Transverse colon (tissue), 4 donors: ENCODE measurements at regions not wholly inside any gene's neighbourhood (a gene's known extent, or its start where the extent isn't known, plus 50 kb on each side); places are given as distances from the start of the nearest gene placed in this dataset.

Experiments
- DNase-seq: peaks from one replicate; pipeline ENCODE4 v3.0.0-alpha.2; 2019
- H3K27ac ChIP-seq, 4 donors: fragments of 200-600 bp; sonication (generic); 2 replicates each; pipeline ENCODE4 v1.5.1; 2016 to 2018; ENCODE audit warnings: inconsistent platforms in 4 of 4
- H3K27me3 ChIP-seq: fragments of 200-600 bp; sonication (generic); 2 replicates; pipeline ENCODE4 v1.5.1; 2017; ENCODE audit warnings: inconsistent platforms
- H3K36me3 ChIP-seq, 4 donors: fragments of 200-600 bp; sonication (generic); 2 replicates each; pipeline ENCODE4 v1.5.1; 2017 to 2019; ENCODE audit warnings: inconsistent platforms in 4 of 4
- H3K4me1 ChIP-seq, 4 donors: fragments of 200-600 bp; sonication (generic); 2 replicates each; pipeline ENCODE4 v1.5.1; 2017 to 2020; ENCODE audit warnings: inconsistent platforms in 4 of 4
- H3K4me3 ChIP-seq, 4 donors: fragments of 200-600 bp; sonication (generic); 1 replicate in 1 of 4; 2 replicates in 3 of 4; pipeline versions ENCODE4 v1.5.1 to v1.6.1; 2017 to 2019; ENCODE audit warnings: inconsistent platforms in 4 of 4
- H3K9me3 ChIP-seq, 2 donors: fragments of 200-600 bp; sonication (generic); 2 replicates each; pipeline ENCODE4 v1.5.1; 2017 to 2019; ENCODE audit warnings: inconsistent platforms in 2 of 2
- EP300 ChIP-seq: sonication (generic); formaldehyde crosslinking; IDR thresholded peaks from one replicate; pipeline ENCODE4 v1.6.1; 2017; ENCODE audit warnings: antibody characterized with exemption, low read depth
- POLR2A ChIP-seq: fragments of 450-650 bp; IDR thresholded peaks from one replicate; pipeline ENCODE4 v1.6.1; 2016; ENCODE audit warnings: antibody characterized with exemption, mild to moderate bottlenecking, moderate library complexity
- POLR2AphosphoS5 ChIP-seq, 3 donors: sonication (generic); formaldehyde crosslinking; IDR thresholded peaks; one replicate each; pipeline ENCODE4 v1.6.1; 2016; ENCODE audit warnings: antibody characterized with exemption in 3 of 3
- WGBS, 2 donors: methylation state at CpG; one replicate each; pipeline ENCODE4 v1.1.5; 2018; ENCODE audit warnings: low coverage in 1 of 2; 5-methylcytosine and 5-hydroxymethylcytosine counted together
- in situ Hi-C, 4 donors: fragments of 200-750 bp; cut with MboI; loops; one replicate each; pipeline versions ENCODE4 v1.15.0 to v1.15.1; 2017; ENCODE audit warnings: low sequenced_read_pairs in 3 of 4, low pct_ligation_motif_present in 1 of 4, low pct_unique_long_range_greater_than_20kb in 1 of 4
- intact Hi-C: fragments of 100-400 bp; cut with DNase I; formaldehyde crosslinking; loops from one replicate; pipeline ENCODE4 v1.15.1; 2023; ENCODE audit warnings: low total_unique reads
- TF ChIP-seq, protein P1 (sequence below), 5 experiments: fragments of 200-600 bp in 3 of 5; fragments of 450-650 bp in 2 of 5; sonication (generic) in 3 of 5; IDR thresholded peaks; 1 replicate in 2 of 5; 2 replicates in 3 of 5; pipeline ENCODE4 v1.5.1; 2016 to 2017; ENCODE audit warnings: antibody characterized with exemption in 5 of 5, inconsistent platforms in 3 of 5, mild to moderate bottlenecking in 2 of 5, moderate library complexity in 1 of 5

DNA sequence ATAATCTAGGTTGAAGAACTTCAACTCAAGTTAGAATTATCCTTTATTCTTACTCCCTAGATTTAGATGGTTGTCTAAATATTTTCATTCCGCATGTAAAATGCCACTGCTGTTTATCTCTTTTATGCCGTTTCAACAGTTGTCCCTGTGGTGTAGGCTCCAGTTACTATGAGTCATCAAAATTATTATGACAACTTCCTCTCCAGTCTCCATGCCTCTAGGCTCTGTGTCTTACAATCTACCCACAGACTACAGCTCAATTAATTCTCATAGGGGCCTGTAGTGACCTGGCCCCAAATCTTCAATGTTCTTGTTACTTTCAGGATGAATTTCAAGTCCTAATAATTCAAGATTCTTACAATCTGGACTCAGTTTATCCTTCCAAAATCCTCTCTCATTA is 105.8 kb upstream of the UNC13C start:
- DNase-seq: no peak
- no peaks in the 10 kb centered on the region for H3K36me3 ChIP-seq
- TF ChIP-seq POLR2AphosphoS5 (IDR thresholded peaks at IDR 0.05): no peak
- TF ChIP-seq EP300: no peak
- TF ChIP-seq, protein P1, sequence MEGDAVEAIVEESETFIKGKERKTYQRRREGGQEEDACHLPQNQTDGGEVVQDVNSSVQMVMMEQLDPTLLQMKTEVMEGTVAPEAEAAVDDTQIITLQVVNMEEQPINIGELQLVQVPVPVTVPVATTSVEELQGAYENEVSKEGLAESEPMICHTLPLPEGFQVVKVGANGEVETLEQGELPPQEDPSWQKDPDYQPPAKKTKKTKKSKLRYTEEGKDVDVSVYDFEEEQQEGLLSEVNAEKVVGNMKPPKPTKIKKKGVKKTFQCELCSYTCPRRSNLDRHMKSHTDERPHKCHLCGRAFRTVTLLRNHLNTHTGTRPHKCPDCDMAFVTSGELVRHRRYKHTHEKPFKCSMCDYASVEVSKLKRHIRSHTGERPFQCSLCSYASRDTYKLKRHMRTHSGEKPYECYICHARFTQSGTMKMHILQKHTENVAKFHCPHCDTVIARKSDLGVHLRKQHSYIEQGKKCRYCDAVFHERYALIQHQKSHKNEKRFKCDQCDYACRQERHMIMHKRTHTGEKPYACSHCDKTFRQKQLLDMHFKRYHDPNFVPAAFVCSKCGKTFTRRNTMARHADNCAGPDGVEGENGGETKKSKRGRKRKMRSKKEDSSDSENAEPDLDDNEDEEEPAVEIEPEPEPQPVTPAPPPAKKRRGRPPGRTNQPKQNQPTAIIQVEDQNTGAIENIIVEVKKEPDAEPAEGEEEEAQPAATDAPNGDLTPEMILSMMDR (IDR thresholded peaks at IDR 0.05): no peak
- no peak for TF ChIP-seq POLR2A
- H3K9me3 ChIP-seq: no peaks in the 10 kb centered on the region
- WGBS, 2 donors: 41 to 42% methylated on average over 2 of the region's 2 CpGs
- no peak overlapping the region for H3K4me3 ChIP-seq
- H3K4me1 ChIP-seq: no peaks in the 10 kb centered on the region
- no peak overlapping the region for H3K27ac ChIP-seq
- no peaks in the 10 kb centered on the region for H3K27me3 ChIP-seq
- intact Hi-C loops: no loop called here
- in situ Hi-C loops: no loop called here

DNA sequence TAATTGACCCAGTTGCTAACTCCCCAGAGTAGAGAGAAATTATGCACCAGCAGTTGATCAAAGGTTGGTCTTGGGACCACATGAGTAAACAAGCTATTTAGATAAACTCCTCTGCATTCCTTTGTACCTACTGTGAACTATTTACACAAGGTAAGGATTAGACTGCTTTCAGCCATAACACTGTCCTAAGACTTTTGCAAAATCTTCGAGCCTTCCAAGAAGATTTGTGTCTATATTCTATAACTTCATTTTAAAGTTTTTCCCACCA is 108.5 kb upstream of the UNC13C start:
- WGBS, 2 donors: 50 to 59% methylated on average over 1 of the region's 1 CpG
- TF ChIP-seq POLR2A: no peak
- TF ChIP-seq, protein P1 (IDR thresholded peaks at IDR 0.05): no peak
- TF ChIP-seq POLR2AphosphoS5 (IDR thresholded peaks at IDR 0.05): no peak
- no peak for TF ChIP-seq EP300
- no peak for DNase-seq

DNA sequence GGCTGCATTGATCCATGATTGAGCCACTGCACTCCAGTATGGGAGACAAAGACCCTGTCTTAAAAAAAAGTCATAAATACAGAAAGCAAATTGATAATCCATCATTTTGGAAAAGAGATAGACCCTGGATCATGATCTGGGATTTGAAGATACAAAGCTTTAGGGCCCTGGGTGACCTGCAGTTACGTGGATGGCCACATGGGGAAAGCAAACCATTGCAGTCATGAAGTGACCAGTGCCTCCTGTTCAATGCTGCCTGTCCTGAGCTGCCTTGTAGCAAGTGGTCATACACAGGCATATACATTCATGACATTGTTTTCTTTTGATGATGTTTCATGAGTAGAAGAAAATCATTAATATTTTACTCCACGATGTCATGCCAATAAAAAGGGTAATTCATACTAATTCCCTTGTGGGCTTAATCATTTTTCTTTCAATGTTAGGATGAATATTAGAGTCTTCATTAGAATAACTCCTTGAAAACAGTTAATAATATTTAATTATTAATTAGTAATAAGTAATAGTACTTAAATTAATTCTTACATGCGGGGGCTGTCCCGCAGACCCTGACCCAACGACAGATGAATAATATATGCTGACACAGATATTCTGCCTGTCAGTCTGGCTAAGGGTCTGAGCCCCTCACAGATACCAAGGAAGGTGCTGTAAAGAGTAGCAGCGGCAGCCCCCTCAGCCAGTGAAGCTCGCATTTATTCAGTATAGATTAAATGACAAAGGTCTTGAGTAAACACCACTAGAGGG is 109.0 kb upstream of the UNC13C start:
- Histone ChIP-seq H3K36me3 (no peaks in the 10 kb centered on the region), H3K9me3 (no peaks in the 10 kb centered on the region), H3K27me3 (no peaks in the 10 kb centered on the region), H3K27ac (no peak overlapping the region), H3K4me1 (no peaks in the 10 kb centered on the region), H3K4me3 (no peak overlapping the region)
- DNase-seq: no peak
- intact Hi-C loops: no loop called here
- in situ Hi-C loops: no loop called here
- TF ChIP-seq POLR2A (no peak), EP300 (no peak), POLR2AphosphoS5 (IDR thresholded peaks at IDR 0.05) (no peak)
- TF ChIP-seq, protein P1 (IDR thresholded peaks at IDR 0.05): no peak
- 89 to 93% methylated on average over 4 to 7 of the region's 7 CpGs for WGBS, 2 donors

More for the DNA sequence above, 108.5 kb upstream of the UNC13C start:
- H3K27me3 ChIP-seq: no peaks in the 10 kb centered on the region
- no peaks in the 10 kb centered on the region for H3K36me3 ChIP-seq
- no peak overlapping the region for H3K4me3 ChIP-seq
- no peak overlapping the region for H3K27ac ChIP-seq
- no peaks in the 10 kb centered on the region for H3K4me1 ChIP-seq
- in situ Hi-C loops: no loop called here
- intact Hi-C loops: no loop called here
- no peaks in the 10 kb centered on the region for H3K9me3 ChIP-seq

DNA sequence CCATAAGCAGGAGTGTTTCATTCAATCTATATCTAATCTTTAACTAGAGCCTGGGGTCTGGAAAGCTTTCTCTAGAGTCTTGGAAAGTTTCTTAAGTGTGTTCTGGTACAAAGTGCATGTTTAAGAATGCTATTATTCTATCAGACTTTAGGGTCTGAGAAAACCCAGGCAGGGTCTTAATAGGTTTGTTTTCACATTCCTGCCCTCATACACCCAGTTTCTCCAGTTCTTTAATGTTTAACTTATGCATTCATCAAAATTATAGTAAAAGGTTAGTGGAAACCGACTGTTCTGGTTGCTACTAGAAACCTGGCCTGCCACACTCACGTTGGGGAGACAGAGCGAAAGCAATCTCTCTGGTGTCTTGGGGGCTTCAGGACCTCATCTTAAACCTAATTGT is 102.9 kb upstream of the WDR72 start:
- no peak for DNase-seq
- Histone ChIP-seq H3K27me3 (no peaks in the 10 kb centered on the region), H3K36me3 (no peaks in the 10 kb centered on the region), H3K27ac (no peak overlapping the region), H3K4me3 (no peak overlapping the region), H3K4me1 (no peaks in the 10 kb centered on the region), H3K9me3 (no peaks in the 10 kb centered on the region)
- in situ Hi-C loops: no loop called here
- intact Hi-C loops: no loop called here
- no peak for TF ChIP-seq POLR2AphosphoS5 (IDR thresholded peaks at IDR 0.05)
- TF ChIP-seq, protein P1 (IDR thresholded peaks at IDR 0.05): no peak
- TF ChIP-seq EP300: no peak
- no peak for TF ChIP-seq POLR2A
- 49 to 69% methylated on average over 2 to 3 of the region's 3 CpGs for WGBS, 2 donors
